ENCODE measurements at regions not wholly inside any gene's neighbourhood (a gene's known extent, or its start where the extent isn't known, plus 50 kb on each side); places are given as distances from the start of the nearest gene placed in this dataset.

DNA sequence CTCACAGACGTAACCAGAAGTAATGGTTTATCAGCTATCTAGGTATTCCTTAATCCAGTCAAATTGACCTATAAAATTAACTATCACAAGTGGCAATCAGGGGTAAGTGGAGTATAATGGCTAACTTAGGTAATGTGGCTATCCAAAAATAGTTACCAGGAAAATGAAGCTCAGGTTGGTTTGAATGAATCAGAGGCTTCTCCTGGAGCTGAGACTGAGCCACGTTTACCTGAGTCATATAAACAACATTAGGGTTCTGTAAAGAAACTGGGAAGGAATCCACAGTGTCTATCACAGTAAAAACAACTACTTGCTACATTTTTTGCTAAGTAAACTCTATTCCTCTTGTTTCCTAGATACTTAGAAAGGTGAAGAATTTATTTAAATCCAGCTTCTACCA lies 236.0 kb upstream of the SPHKAP start:
- TF ChIP-seq EZH2phosphoT487 (IDR thresholded peaks at IDR 0.05; ENCODE audit: insufficient read depth, low read depth) (no peak), EZH2 (IDR thresholded peaks at IDR 0.05; ENCODE audit: insufficient read depth, poor library complexity, severe bottlenecking) (no peak)
